ENCODE measurements at regions not wholly inside any gene's neighbourhood (a gene's known extent, or its start where the extent isn't known, plus 50 kb on each side); places are given as distances from the start of the nearest gene placed in this dataset.

GRCh38 chr22:48650323-48651035 lies 1177.2 kb downstream of the BRD1 start:
- Histone ChIP-seq H3K4me1 (ENCODE audit: control insufficient read depth, low read length) (no peaks in the 10 kb centered on the region), H3F3A (ENCODE audit: control insufficient read depth, insufficient read depth) (no peaks in the 10 kb centered on the region), H4K20me1 (ENCODE audit: control insufficient read depth, insufficient read depth, low read depth, low read length) (no peaks in the 10 kb centered on the region), H3K9me3 (ENCODE audit: control insufficient read depth, insufficient read depth, low read length) (no peaks in the 10 kb centered on the region), H3K27me3 (ENCODE audit: control insufficient read depth, low read length) (no peaks in the 10 kb centered on the region), H3K79me2 (ENCODE audit: control insufficient read depth, low read length) (no peaks in the 10 kb centered on the region), H3K36me3 (ENCODE audit: control insufficient read depth, low read length) (no peaks in the 10 kb centered on the region), H3K9me2 (replicated peaks; ENCODE audit: control insufficient read depth, low read length) (no peaks in the 10 kb centered on the region), H3K4me2 (ENCODE audit: low read length) (no peak overlapping the region), H3K4me3 (ENCODE audit: low read length) (no peak overlapping the region), H3K27ac (ENCODE audit: low read depth, low read length) (no peak overlapping the region)
- TF ChIP-seq EZH2phosphoT487 (IDR thresholded peaks at IDR 0.05; ENCODE audit: borderline replicate concordance, low read length): no peak
- TF ChIP-seq, protein P1, sequence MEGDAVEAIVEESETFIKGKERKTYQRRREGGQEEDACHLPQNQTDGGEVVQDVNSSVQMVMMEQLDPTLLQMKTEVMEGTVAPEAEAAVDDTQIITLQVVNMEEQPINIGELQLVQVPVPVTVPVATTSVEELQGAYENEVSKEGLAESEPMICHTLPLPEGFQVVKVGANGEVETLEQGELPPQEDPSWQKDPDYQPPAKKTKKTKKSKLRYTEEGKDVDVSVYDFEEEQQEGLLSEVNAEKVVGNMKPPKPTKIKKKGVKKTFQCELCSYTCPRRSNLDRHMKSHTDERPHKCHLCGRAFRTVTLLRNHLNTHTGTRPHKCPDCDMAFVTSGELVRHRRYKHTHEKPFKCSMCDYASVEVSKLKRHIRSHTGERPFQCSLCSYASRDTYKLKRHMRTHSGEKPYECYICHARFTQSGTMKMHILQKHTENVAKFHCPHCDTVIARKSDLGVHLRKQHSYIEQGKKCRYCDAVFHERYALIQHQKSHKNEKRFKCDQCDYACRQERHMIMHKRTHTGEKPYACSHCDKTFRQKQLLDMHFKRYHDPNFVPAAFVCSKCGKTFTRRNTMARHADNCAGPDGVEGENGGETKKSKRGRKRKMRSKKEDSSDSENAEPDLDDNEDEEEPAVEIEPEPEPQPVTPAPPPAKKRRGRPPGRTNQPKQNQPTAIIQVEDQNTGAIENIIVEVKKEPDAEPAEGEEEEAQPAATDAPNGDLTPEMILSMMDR (IDR thresholded peaks at IDR 0.05; ENCODE audit: low read depth, low read length, poor library complexity, severe bottlenecking): no peak

DNA sequence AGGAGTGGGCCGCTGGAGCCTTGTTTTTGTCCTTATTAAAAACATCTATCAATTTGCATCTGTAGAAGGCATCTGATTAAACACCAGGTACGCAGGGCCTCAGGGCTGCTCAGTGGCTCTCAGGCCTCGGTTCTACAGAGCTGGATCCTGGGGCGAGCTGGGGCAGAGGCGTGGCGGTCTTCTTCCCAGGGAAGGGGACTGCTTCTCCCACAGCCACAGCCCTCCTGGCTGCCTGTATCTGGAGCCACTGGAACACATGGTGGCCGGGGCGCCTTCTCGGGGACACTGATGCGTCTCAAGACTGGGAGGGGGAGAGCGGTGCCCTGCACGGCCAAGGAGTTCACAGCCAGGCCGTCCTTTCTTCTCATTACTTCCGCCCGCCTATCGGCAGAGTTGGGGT lies 1178.2 kb downstream of the BRD1 start:
- H4K20me1 ChIP-seq (ENCODE audit: control insufficient read depth, insufficient read depth, low read depth, low read length): no peaks in the 10 kb centered on the region
- H3K4me2 ChIP-seq (ENCODE audit: low read length): no peak overlapping the region
- no peaks in the 10 kb centered on the region for H3K36me3 ChIP-seq (ENCODE audit: control insufficient read depth, low read length)
- TF ChIP-seq, protein P1 (IDR thresholded peaks at IDR 0.05; ENCODE audit: low read depth, low read length, poor library complexity, severe bottlenecking): no peak
- TF ChIP-seq EZH2phosphoT487 (IDR thresholded peaks at IDR 0.05; ENCODE audit: borderline replicate concordance, low read length): no peak
- H3K27ac ChIP-seq (ENCODE audit: low read depth, low read length): no peak overlapping the region
- H3K4me1 ChIP-seq (ENCODE audit: control insufficient read depth, low read length): no peaks in the 10 kb centered on the region
- no peak overlapping the region for H3K4me3 ChIP-seq (ENCODE audit: low read length)
- H3F3A ChIP-seq (ENCODE audit: control insufficient read depth, insufficient read depth): no peaks in the 10 kb centered on the region
- no peaks in the 10 kb centered on the region for H3K27me3 ChIP-seq (ENCODE audit: control insufficient read depth, low read length)
- H3K9me2 ChIP-seq (replicated peaks; ENCODE audit: control insufficient read depth, low read length): no peaks in the 10 kb centered on the region
- H3K79me2 ChIP-seq (ENCODE audit: control insufficient read depth, low read length): no peaks in the 10 kb centered on the region
- no peaks in the 10 kb centered on the region for H3K9me3 ChIP-seq (ENCODE audit: control insufficient read depth, insufficient read depth, low read length)

DNA sequence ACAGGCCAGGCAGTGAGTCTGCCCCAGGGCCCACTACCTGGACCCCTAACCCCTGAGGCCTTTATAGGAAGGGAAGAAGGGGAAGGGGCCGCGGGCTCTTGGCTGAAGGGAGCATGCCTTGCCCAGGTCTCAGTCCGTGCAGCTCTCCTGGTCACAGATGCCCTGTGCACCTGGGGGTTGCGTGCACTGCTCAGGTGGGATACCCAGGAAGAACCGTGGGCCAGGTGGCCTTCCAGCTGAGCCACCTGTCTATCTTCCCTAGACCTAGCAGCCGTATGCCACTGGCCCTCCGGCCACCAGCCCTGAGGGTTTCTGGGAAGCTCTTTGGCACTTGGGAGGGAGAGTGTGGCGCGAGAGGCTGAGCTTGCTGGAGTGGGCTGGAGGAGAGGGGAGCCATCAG lies 1178.6 kb downstream of the BRD1 start:
- no peaks in the 10 kb centered on the region for H3K9me2 ChIP-seq (replicated peaks; ENCODE audit: control insufficient read depth, low read length)
- TF ChIP-seq, protein P1 (IDR thresholded peaks at IDR 0.05; ENCODE audit: low read depth, low read length, poor library complexity, severe bottlenecking): no peak
- TF ChIP-seq EZH2phosphoT487 (IDR thresholded peaks at IDR 0.05; ENCODE audit: borderline replicate concordance, low read length): no peak
- H3F3A ChIP-seq (ENCODE audit: control insufficient read depth, insufficient read depth): no peaks in the 10 kb centered on the region
- no peak overlapping the region for H3K4me2 ChIP-seq (ENCODE audit: low read length)
- H3K9me3 ChIP-seq (ENCODE audit: control insufficient read depth, insufficient read depth, low read length): no peaks in the 10 kb centered on the region
- no peaks in the 10 kb centered on the region for H3K4me1 ChIP-seq (ENCODE audit: control insufficient read depth, low read length)
- H3K27me3 ChIP-seq (ENCODE audit: control insufficient read depth, low read length): no peaks in the 10 kb centered on the region
- no peaks in the 10 kb centered on the region for H3K79me2 ChIP-seq (ENCODE audit: control insufficient read depth, low read length)
- H3K4me3 ChIP-seq (ENCODE audit: low read length): no peak overlapping the region
- H4K20me1 ChIP-seq (ENCODE audit: control insufficient read depth, insufficient read depth, low read depth, low read length): no peaks in the 10 kb centered on the region
- H3K27ac ChIP-seq (ENCODE audit: low read depth, low read length): no peak overlapping the region
- no peaks in the 10 kb centered on the region for H3K36me3 ChIP-seq (ENCODE audit: control insufficient read depth, low read length)
